GM12872 (cell line): ENCODE measurements at regions not wholly inside any gene's neighbourhood (a gene's known extent, or its start where the extent isn't known, plus 50 kb on each side); places are given as distances from the start of the nearest gene placed in this dataset.

ENCODE experiments used
- CTCF ChIP-seq: IDR thresholded peaks from 3 replicates; pipeline ENCODE4 v1.5.1; 2011; ENCODE audit warnings: low read depth, mild to moderate bottlenecking, low read length, moderate library complexity; ENCODE audit not compliant: insufficient read depth

GRCh38 chr3:152151216-152151876, 117.4 kb upstream of the MBNL1 start:
- TF ChIP-seq CTCF: no peak

GRCh38 chr3:152155246-152156020, 113.3 kb upstream of the MBNL1 start:
- TF ChIP-seq CTCF: no peak

DNA sequence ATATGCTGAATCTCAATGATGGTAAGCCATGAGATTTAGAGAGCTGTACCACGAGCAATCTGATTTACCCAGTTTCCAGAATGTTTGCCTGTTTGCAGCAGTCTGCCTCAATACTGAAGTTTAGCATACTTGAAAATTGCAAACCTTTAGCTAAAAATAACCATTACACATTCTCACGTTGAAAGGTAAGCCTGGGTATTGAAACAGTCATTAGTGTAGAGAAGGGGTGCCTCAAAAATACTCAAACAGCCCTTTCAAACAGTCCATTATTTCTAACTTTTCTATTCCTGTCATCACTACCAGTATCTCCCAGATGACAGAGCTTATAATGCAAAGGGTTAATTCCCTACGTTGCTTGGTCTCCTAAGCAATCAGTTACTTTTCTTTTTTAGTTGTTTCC, 111.8 kb upstream of the MBNL1 start:
- TF ChIP-seq CTCF: no peak

GRCh38 chr3:152157337-152157736, 111.4 kb upstream of the MBNL1 start:
- TF ChIP-seq CTCF: no peak

- no peak for TF ChIP-seq CTCF
These were observed 109.4 kb upstream of the MBNL1 start for GRCh38 chr3:152159328-152159727.

DNA sequence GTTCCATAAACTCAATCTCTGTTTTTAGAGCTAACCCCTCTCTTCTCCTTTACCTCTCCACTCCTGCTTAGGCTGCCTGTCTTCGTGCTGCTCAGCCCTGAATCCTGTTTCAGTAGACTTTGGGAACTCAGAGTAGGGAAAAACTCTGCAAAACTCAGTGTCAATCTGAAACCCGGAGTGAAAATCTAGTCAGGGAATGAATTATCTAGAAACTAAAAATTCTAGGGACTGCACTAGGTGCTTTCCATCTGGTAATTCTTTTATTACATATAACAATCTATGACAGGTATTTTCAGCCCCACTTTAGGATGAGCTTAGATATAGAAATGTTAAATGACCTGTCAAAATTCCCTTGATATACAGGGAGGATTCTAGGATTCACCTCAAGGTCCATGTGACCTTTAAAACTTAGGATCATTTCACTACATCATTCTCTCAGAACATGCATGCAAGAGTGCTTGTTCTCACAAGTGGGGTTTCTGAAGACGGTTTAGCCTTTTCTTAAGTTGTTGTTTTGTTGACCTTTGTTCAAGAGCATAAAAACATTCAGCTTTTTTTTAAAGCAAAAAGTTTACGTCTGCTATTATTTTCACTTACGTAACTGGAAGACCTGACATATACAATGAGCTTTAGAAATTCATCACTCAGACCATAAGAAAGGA, 108.2 kb upstream of the MBNL1 start:
- no peak for TF ChIP-seq CTCF

- TF ChIP-seq CTCF: no peak
These were observed 96.3 kb upstream of the MBNL1 start for GRCh38 chr3:152172460-152172859.
